Right ventricle myocardium inferior (tissue), 1 donor: ENCODE measurements at regions not wholly inside any gene's neighbourhood (a gene's known extent, or its start where the extent isn't known, plus 50 kb on each side); places are given as distances from the start of the nearest gene placed in this dataset.

ENCODE experiments used
- ATAC-seq: fragments of 200-7000 bp; cut with Tn5 transposase; one replicate; pipeline ENCODE4 v1.9.1; 2020; ENCODE audit warnings: mild to moderate bottlenecking, moderate library complexity
- DNase-seq: peaks from one replicate; pipeline ENCODE4 v3.0.0; 2021; ENCODE audit errors: missing footprints
- intact Hi-C: fragments of 100-400 bp; cut with DNase I; formaldehyde crosslinking; loops from one replicate; pipeline ENCODE4 v1.11.0; 2022
- donor health status: DM: no; HTN: yes; CAD: no; lungs with severe emphysema.

- no peak for DNase-seq
- no peak for ATAC-seq
- intact Hi-C loops: no loop called here
These were observed 257.9 kb downstream of the NEDD1 start for GRCh38 chr12:97164936-97165335.

DNA sequence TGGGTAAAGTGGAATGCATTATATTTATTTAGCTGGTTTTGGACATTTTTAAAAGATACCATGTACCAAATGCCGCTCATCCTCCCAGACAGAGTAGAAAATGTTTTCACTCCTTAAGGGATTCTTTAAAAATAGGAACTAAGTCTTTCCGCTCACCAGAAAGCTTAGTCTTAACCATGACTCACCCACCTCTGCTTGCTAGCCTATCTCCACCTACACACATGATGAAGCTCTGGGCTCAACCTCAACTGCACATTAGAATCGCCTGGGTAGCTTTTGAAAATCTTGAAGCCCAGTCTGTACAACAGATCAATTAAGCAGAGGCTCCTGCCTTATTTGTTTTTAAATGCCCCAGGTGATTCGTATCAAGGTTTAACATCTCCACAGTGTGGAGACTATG lies 260.5 kb downstream of the NEDD1 start:
- no peak for DNase-seq
- ATAC-seq: no peak
- intact Hi-C loops: no loop called here

DNA sequence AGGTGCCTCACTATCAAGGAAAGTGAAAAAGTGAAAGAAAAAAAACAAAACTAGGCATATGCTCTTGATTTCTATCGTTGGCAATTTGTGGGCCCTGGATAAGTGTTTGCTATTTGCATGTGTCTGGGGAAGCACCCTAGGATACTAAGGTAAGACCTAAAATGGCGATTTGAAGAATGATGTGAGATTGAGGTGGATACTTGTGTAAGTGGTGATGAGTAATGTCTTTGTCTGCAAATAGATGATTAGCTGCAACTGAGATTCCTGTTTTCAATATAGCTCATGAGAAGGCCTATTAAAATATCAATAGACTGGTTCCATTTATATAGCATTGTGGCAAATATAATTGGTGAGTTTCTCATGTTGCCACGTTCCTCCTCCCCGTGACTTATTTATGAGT lies 261.7 kb downstream of the NEDD1 start:
- ATAC-seq (no peak), DNase-seq (no peak)
- intact Hi-C loops: no loop called here

DNA sequence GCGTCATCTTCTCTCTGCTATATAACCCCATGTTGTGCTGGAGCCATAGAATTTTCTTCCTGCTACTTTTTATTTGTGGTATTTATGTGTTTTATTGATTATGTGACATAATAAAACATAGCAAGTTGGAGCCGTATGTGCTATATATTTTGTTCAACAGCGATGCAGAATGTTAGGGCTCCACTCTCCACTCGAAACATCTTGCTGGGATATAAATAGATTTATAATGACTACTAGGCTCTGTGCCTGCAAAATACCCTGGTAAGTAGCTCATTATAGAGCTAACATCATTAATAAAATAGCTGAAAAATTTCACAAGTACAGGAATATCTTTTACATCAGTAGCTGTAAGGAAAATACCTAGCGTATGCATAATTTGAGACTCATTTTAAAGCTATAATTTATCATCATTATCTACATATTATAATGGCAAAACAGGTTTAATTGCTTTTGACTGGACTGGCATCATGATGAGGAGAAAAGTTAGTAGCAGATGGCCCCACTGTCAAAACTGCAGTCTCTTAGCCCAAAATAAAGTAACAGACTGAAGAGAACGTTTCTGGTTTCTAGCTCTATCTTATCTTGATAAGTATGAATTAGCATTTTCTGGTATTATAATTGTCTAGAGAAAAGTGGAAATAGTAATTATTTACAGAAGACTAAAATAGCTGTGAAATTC lies 263.0 kb downstream of the NEDD1 start:
- ATAC-seq (no peak), DNase-seq (no peak)
- intact Hi-C loops: no loop called here

DNA sequence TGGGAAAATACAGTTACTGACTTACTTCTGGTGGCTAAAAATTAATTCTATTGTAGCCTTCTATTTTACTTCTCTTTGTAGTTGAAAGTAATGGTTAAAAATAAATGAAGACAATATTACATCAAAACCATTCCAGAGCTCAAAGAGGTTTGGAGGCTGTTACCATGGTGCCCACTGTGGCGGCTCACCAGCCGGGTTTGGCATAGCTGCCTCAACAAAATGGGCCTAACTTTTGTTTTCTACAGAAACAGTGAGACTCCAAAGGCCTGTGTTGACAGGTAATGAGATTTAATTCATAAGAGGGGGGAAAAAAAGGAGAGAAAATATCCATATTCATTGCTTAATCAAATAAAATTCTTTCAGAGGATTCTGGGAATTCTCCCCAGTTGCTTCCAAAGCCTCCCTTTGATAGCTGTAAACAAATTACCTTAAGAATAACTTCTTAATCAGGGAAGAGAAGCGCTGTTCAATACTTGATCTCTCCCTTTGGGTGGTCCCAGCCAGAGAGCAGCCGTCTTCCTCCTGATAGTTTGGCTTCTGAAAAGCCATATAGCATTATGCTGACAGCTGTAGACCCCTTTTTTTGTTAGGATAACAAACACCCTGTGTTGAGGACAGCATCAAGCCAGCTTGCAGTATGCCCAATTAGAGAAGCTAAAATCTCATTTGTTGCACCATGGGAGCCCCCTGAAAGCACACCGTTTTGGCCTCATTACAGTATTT lies 266.8 kb downstream of the NEDD1 start:
- intact Hi-C loops: no loop called here

DNA sequence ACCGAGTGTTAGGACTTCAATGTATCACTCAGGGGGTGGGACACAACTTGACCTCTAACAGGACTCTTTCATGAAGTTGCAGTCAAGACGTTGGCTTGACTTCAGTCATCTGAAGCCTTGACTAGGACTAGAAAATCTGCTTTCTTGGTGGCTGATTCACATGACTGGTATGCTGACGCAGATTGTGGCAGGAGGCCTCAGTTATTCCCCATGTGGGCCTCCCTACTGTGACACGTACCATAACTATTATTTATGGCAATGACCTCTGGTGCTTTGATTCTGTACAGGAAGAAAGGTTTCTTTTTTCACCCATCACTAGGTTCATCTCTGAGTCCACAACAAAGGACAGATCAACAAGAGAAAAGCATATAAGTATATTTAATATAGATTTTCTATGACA lies 270.4 kb downstream of the NEDD1 start:
- intact Hi-C loops: no loop called here
- ATAC-seq: no peak
- no peak for DNase-seq

More for the DNA sequence above, 266.8 kb downstream of the NEDD1 start:
- no peak for ATAC-seq
- no peak for DNase-seq

- no peak for ATAC-seq
- intact Hi-C loops: no loop called here
- DNase-seq: no peak
These were observed 274.7 kb downstream of the NEDD1 start for GRCh38 chr12:97181571-97182265.

GRCh38 chr12:97182769-97183168 lies 275.7 kb downstream of the NEDD1 start:
- intact Hi-C loops: no loop called here
- ATAC-seq (no peak), DNase-seq (no peak)

DNA sequence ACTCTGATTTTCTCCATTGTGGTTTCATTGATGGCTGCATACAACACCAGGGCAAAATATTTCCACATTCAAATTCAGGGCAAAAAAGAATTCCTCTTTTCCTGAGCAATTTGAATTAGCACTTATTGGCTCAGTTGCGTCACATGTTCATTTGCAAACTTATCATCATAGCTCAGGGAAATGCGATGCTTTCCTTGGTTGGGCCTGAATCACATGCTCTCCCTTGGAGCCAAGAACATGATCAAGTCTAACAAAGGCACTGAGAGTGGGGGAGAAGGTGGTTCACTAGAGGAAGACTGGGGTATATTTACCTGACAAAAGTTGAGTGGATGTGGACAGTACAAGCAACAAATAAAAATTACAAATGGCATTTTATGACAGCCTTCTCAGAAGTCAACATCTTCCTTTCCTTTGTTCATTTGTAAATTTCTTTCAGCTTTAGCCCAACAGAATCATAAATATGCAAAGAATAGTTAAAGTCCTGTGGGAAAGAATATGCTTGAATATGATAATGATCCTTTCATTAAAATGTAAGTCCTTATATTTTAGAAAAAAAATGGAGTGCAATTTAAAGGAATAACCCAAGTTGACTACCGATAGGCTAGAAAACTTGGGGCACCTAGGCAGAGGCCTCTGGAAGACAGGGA lies 277.2 kb downstream of the NEDD1 start:
- DNase-seq (no peak), ATAC-seq (no peak)
- intact Hi-C loops: no loop called here

DNA sequence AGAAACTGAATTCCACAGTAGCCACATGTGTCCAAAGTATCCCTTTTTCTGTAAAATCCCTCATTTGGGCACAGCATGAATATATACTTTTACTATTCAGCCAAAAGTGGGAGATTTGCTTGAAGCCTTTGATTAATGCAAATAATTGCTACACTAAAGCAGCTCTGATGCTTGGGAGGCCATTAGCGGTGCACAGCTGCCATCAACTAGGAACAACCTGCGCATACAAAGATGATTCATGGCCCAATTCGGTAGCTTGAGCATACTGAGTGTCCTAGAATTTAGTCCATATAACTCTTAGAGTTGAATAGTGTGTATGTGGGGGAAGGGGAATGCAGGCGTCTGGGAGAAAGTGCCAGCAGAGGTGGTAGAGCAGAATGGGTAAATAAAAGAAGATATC lies 277.0 kb upstream of the RMST start:
- intact Hi-C loops: no loop called here
- ATAC-seq: no peak

GRCh38 chr12:97194546-97194945 lies 268.1 kb upstream of the RMST start:
- no peak for DNase-seq
- no peak for ATAC-seq
- intact Hi-C loops: no loop called here

More for the DNA sequence above, 277.0 kb upstream of the RMST start:
- DNase-seq: no peak

- DNase-seq (no peak), ATAC-seq (no peak)
- intact Hi-C loops: no loop called here
These were observed 262.4 kb upstream of the RMST start for GRCh38 chr12:97200181-97200580.

DNA sequence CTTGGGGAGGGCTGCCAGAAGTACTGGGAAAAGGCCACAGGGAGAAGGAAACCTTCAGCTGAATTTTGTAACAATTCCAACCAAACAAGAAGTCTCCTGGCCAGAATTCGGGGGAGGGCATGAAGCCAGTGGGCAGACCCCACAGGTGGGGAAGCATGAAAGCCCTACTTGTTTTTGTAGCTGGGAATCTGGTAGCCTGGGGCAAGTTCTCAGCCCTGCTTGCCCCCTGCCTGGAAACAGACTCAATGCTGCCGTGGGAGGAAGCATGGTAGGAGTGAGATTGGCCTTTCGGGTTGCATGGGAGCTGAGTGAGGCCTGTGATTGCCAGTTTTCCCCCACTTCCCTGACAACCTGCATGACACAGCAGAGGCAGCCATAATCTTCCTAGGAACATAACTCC lies 259.2 kb upstream of the RMST start:
- DNase-seq: no peak
- intact Hi-C loops: no loop called here
- ATAC-seq: no peak

GRCh38 chr12:97209997-97210396 lies 252.6 kb upstream of the RMST start:
- intact Hi-C loops: no loop called here
- DNase-seq: no peak
- ATAC-seq: no peak

DNA sequence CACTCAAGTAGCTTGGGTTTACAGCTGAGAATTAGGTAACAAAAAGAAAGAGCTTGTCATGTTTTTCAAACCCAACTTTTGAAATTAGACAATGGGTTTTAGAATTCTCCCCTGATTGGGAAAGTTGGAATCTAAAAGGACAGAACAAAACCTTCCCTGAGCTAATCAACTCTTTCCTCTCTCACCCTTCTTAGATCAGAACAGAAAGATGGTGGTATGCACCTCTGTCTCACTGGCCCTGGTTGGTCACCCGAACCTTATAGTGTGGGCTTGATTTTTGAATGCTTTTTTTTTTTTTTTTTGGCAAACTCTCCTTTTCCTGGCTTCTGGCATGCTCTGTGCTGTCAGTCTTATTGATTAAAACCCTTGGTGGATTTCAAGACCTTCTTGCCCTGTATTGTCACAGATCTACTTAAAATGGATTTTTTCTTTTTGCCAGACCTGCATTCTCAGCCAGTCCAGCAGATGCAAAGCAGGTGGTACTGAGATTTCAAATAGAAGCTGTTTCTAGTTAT lies 251.1 kb upstream of the RMST start:
- ATAC-seq (no peak), DNase-seq (no peak)
- intact Hi-C loops: no loop called here

DNA sequence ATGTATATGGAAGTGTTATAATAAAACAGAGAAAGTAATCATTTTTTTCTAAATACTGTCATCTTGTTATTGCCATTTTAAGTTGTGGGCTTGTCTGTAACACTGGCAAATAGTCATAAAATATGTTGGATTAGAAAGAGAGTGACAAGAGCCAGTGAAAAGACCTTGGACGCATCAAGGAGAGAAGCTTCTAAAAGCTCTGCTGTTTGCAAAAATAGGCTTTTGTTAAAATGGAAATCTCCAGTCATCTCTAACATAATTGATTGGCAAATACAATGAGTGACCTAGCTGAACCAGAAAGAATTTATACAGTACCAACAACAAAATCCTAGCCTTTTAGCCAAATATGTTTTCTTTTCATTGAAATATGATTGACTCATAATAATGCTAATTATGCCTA lies 245.8 kb upstream of the RMST start:
- intact Hi-C loops: no loop called here
- ATAC-seq (no peak), DNase-seq (no peak)

GRCh38 chr12:97222391-97222790 lies 240.2 kb upstream of the RMST start:
- intact Hi-C loops: no loop called here
- no peak for ATAC-seq

DNA sequence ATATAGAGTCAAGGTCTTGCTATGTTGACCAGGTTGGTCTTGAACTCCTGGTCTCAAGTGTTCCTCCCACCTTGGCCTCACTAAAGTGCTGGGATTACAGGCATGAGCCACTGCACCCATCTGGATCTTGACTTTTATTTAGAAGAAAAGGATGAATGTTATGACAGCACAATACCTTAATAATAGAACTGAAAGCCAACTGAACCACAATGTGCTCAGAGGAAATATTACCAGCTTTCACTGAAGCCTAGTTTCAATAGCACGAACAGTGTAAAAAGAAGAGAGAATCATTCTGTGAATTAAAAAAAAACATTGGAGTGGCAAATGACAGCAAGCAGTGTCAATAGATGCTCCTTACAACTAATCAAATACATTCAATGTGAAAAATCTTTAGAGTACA lies 239.2 kb upstream of the RMST start:
- intact Hi-C loops: no loop called here
- ATAC-seq: no peak
- no peak for DNase-seq

More at GRCh38 chr12:97222391-97222790, 240.2 kb upstream of the RMST start:
- DNase-seq: no peak

DNA sequence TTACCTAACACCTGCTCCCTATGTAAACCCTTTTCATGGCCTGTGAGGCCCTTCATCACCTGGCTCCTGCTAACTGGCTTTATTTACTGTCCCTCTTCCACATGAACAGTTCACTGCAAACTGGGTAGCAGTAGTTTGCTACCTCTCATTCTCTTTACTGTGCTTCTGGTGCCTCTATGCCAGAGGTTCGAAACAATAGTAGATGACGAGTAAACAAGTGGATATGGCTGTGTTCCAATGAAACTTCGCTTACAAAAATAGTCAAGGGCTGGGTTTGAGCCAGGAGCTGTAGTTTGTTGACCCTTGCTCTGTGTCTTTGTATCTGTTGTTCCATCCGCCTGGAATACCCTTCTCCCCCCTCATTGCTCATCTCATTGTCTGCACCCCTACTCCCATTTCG lies 233.6 kb upstream of the RMST start:
- intact Hi-C loops: no loop called here

More for the DNA sequence above, 233.6 kb upstream of the RMST start:
- DNase-seq (no peak), ATAC-seq (no peak)
